Lung microvascular endothelial cell (primary cell): ENCODE measurements at regions not wholly inside any gene's neighbourhood (a gene's known extent, or its start where the extent isn't known, plus 50 kb on each side); places are given as distances from the start of the nearest gene placed in this dataset.

Experiments used
- DNase-seq, 2 donors: peaks; one replicate each; pipeline versions ENCODE4 v3.0.0 to v3.0.0-alpha.2; 2010; ENCODE audit warnings: low read depth in 2 of 2

- DNase-seq, result no peak
These were observed 331.5 kb upstream of the TLE3 start for GRCh38 chr15:70429056-70429722.

DNA sequence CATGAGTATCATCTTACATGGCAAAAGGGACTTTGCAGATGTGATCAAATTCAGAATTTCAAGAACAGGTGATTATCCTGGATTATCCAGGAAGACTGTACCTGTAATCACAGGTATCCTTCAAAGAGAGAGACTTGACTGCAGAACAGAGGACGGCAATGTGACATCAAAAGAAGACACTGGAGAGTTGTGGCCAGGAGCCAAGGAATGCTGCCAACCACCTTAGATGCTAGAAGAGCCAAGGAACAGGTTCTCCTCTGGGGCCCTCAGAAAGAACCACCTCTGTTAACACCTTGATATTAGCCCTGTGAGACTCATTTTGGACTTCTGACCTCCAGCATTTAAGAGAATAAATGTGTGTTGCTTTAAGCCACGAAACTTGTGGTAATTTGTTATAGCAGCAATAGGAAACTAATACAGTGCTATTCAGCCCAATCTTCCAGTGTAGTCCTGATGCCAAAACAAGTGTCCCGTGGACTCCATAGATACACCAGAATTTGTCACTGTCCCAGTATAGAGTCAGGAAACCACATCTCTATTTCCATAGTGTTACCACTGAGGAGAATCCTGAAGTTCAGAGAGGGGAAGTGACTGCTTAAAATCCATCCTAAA is 330.6 kb upstream of the TLE3 start:
- no peak for DNase-seq

- DNase-seq, result no peak
These were observed 329.7 kb upstream of the TLE3 start for GRCh38 chr15:70427167-70428120.

DNA sequence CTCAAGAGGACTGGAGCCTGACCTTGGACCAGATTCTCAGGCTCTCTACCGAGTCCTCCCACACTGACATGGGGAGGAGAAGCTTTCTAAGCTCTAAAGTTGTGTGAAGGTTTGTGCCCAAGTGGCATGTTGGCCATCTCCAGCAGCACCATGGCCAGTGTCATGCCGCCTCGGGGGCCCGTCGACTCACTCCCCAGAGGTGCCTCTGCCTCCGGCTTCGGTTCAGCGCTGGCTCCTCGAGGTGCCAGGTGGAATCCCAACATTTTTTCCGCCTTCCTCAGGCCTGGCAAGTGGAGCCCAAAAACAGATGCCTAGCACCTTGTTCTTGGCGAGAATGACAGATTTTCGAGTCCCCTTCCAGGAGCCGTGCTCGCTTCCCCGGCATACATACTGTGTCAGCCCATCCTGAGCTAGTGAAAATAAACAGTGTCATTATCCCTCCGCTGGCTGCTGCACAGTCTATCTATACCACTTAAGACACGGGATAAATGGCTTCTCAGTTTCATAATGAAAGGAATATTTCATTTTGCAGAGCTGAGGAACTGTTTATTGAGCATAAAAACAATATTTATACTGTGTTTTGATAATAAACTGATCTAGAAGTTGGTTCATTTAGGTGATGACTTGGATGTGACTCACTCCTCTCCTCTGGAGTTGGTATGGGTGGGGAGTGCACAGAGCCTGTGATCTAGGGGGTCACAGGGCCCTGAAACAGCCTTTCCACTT is 328.5 kb upstream of the TLE3 start:
- DNase-seq, result no peak

DNA sequence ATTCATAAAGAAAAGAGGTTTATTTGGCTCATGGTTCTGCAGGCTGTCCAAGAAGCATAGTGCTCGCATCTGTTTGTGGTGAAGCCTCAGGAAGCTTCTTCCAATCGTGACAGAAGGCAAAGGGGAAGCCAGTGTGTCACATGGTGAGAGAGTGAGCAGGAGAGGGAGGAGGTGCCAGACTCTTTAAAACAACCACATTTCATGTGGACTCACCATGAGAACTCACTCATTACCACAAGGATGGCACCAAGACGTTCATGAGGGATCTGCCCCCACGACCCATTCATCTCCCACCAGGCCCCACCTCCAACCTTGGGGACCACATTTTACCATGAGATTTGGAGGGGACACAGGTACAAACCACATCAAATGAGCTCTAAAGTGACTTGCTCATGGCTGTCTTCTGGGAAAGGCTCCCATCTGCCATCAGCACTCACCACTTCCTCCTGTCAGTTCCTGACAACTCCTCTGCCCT is 327.3 kb upstream of the TLE3 start:
- no peak for DNase-seq

- DNase-seq, result no peak
These were observed 325.6 kb upstream of the TLE3 start for GRCh38 chr15:70423267-70423666.

- no peak for DNase-seq
These were observed 324.6 kb upstream of the TLE3 start for GRCh38 chr15:70422342-70422741.

DNA sequence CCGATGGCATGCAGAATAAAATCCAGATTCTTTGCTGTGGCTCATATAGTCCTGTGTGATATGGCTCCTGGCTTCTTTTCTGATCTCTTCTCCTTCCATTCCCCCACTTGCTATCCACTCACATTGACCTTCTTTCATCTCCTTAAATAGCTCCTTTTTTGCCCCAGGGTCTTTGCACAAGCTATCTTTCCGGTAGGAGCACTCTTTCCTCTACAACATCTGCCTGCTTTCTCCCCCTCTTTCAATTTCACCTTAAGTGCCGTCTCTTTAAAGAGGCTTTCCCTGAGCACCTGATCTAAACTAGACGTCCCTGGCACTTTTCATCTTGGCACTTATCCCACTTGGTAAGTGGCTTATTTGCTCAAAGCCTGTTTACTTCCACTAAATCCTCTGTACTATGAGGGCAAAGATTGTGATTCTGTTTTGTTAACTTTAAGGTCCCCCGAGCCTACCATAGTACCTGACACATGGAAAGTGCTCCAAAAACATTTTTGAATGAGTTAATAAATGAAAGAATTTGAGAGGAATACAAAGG is 323.3 kb upstream of the TLE3 start:
- DNase-seq, result no peak

DNA sequence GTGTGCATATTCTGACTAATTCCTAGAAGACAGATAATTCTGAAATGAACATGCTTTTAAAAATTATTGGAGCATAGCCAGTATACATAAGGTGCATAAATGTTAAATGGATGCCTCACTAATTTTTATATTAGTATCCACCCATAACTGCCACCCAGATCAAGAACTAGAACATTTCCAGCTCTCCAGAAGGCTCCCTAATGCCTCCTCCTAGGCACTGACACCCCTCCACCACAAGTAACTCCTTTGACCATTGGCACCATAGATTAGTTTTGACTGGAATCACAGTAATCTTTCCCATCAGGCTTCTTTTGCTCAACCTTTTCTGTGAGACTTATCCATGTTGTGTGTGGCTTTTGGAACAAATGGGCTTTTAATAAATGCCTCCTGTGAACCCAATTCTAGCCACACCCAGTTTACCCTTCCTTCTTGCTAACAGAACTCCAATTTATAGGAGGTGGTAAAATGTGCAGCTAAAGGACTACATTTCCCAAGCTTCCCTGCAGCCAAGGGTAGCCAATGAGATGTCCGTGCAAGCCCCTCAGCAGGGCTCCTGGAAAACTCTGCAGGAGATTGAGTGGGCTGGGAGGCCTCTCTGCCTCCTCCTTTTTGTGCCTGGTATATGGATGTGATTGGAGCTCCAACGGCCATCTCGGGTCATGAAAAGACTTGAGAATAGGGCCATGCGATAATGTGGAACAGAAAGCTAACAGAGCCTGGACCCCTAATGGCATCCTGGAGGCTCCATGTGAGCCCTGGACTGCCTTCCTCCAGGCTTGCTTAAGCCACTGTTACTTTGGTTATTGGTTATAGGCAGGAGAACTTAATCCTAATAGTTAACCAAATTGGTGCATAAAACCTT is 322.6 kb upstream of the TLE3 start:
- DNase-seq, result no peak

- no peak for DNase-seq
These were observed 321.2 kb upstream of the TLE3 start for GRCh38 chr15:70418943-70419342.

DNA sequence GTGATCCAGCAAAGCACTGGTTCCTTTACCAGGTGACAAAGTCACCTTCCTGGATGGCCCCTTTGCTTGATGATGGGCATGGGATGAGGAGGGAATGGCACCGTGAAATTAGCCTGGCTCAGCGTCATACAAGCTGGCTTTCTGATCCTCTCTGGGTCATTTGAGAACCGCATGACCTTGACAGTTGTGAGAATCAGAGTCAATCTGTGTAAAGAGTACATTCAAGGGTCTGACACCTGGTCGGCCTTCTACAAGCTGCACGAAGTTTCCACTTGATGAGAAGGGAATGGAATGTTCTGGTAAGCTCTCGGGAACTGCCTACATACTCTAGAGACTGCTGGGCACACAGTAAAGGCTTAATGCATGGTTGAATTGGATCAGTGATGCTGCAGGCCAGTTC is 319.8 kb upstream of the TLE3 start:
- DNase-seq, result no peak

DNA sequence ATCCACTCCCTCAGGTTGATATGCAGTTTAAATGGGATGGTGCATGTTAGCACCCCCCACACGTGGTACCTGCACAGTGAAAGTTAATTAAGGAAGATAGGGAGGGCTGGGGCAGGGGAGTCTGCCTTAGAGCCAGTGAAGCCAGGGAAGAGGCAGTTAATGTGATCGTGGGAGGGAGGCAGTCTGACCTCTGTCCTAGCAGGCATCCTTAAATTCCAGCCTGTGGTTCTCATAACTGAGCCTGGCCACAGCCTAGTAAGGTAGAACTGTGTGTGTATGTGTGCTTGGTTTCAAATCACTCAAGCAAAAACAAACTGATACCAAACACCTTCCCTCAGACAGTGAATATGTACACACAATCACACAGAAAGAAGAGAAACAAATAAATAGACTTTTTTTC is 319.1 kb upstream of the TLE3 start:
- DNase-seq, result no peak

GRCh38 chr15:70415398-70415797 is 317.7 kb upstream of the TLE3 start:
- DNase-seq, result no peak

DNA sequence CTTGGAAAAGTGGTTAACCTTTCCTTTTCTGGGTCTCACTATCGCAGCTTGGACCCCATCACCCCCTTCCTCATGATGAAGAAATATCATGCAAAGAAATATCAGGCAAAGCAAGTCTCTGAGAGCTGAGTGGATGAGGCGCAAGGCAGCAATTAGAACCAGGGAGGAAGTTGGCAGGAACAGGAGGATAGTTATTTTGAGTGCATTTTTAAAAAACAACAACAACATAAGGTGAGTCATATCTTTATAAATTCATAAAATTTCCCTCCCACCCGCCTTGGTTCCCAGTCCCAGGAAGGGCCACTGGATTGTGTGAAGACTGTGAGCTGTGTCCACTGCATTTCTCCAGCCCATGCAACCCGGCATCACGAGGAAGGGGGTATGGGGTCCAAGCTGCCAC is 316.9 kb upstream of the TLE3 start:
- no peak for DNase-seq

DNA sequence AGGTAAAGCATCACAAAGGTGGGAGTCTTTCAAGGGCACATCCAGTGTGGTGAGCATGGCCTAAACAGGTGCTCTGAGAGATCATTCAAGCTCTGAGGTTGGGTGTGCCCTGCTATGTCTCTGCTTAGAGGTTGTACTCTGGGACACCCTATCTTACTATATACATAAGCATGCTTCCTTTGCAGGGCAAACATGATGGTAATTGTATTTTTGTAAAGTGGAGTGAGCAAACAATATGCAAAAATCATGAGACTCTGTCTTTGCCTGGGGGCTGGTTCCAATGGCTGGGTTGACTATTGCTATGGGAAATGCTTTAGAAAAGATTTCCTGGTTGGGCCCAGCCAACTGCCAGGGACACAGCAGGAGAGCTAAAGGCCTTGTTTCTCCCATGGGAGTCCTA is 315.1 kb upstream of the TLE3 start:
- DNase-seq, result no peak

DNA sequence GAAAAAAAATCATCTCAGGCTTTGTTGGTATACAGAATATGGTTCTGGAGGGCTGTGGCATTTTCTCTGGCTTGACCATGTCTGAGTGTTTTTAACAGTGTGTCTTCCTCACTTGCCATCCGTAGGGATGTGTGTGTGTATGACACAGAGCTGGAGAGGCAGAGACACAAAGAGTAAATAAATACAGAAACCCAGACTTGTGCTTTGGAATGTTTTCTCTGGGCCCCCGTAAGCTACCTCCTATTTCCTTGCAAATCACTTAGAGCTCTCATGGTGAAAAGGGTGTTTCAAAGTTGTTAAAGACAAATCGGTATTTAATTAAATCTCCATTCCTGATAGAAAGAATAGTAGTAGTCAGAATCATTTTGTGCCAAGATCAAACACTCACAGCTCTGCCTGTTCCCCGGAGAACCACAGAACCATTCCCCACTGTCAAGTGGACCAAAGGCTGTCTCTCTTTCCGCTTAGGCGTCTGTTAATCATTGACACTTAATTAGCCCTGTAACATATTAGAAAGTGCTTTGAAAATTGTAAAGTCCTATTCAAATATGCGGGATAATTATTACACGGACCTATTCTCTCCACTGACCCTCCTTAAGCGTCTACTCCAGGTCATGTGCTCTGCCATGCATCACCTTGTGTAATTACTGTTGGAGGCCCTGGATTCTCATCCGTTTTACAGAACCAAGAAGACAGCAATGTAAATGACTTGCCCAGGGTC is 313.6 kb upstream of the TLE3 start:
- DNase-seq, result no peak

DNA sequence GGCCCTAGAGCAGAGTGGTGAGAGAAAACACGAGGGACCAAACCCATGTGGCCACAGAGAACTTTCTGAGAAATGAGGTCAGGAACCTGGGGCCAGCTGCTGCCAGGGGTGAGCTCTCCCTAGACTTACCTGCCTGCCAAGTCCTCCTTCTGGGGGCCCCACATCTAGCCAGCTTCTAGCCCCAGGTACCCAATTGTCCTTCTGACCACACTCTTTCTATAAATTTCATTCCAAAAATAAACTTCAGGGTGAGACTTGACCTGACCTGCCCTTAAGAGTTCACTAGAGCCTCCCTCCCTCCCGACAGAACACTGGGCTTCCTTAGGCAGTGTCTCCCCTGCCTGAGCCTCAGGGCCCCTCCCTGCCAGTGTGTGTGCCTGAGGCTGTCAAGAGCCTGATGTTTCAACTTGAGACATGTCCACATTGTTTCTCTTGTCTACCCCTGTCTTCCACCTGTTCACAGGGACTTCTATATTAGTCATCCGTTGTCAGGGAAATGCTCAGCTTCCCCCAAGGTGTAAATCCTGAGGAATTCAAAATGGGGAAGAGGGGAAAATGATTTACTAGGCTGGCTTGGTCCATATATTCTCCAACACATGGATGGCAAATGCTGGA is 312.8 kb upstream of the TLE3 start:
- no peak for DNase-seq

DNA sequence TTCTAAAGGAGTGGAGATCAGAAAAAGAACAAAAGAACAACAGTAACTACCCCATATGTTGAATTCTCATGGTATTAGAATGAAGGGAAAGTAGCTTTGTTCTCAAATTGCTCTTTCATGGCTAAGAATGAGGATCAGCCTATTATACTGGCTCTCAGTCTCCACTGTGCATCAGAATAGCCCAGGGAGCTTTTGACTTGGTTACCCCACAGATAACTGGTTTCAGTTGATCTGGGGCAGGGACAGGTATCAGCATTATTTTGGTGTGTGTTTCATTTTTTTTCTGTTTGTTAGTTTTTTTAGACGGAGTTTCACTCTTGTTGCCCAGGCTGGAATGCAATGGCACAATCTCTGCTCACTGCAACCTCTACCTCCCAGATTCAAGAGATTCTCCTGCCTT is 311.7 kb upstream of the TLE3 start:
- DNase-seq, result no peak

- DNase-seq, result no peak
These were observed 310.2 kb upstream of the TLE3 start for GRCh38 chr15:70407955-70408354.

DNA sequence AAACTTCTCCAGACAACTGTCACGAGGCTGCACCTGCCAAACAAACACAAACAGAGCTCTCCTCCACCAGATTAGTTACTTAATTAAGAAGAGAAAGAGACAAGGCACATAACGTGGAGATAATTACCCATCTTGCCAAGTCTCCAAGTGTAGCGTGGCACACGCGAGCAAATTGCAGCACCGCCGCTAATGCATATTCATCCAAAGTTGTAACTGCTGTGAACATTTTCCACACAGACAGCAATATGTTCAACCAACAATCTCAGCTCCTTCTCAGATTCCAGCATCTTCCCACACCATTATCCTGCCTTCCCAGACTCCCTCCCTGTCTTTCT is 309.6 kb upstream of the TLE3 start:
- no peak for DNase-seq
